ENCODE measurements at regions not wholly inside any gene's neighbourhood (a gene's known extent, or its start where the extent isn't known, plus 50 kb on each side); places are given as distances from the start of the nearest gene placed in this dataset.

DNA sequence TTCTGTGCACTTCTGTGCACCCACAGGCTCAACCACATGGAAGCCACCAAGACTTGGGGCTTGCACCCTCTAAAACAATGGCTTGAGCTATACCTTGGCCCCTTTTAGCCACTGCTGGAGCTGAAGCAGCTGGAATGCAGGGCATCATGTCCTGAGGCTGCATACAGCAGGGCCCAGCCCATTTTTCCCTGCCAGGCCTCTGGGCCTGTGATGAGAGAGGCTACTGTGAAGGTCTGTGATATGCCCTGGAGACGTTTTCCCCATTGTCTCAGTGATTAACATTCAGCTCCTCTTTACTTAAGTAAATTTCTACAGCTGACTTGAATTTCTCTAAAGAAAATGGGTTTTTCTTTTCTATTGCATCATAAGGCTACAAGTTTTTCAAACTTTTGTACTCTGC lies 134.0 kb upstream of the EGFLAM start:
- ChIA-PET POLR2A (no interaction called here), CTCF (no interaction called here)
- TF ChIP-seq, protein P1, sequence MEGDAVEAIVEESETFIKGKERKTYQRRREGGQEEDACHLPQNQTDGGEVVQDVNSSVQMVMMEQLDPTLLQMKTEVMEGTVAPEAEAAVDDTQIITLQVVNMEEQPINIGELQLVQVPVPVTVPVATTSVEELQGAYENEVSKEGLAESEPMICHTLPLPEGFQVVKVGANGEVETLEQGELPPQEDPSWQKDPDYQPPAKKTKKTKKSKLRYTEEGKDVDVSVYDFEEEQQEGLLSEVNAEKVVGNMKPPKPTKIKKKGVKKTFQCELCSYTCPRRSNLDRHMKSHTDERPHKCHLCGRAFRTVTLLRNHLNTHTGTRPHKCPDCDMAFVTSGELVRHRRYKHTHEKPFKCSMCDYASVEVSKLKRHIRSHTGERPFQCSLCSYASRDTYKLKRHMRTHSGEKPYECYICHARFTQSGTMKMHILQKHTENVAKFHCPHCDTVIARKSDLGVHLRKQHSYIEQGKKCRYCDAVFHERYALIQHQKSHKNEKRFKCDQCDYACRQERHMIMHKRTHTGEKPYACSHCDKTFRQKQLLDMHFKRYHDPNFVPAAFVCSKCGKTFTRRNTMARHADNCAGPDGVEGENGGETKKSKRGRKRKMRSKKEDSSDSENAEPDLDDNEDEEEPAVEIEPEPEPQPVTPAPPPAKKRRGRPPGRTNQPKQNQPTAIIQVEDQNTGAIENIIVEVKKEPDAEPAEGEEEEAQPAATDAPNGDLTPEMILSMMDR (IDR thresholded peaks at IDR 0.05; ENCODE audit: control extremely low read depth, extremely low read depth, low read depth, missing control alignments): no peak
- no peak for DNase-seq (ENCODE audit: extremely low spot score)

DNA sequence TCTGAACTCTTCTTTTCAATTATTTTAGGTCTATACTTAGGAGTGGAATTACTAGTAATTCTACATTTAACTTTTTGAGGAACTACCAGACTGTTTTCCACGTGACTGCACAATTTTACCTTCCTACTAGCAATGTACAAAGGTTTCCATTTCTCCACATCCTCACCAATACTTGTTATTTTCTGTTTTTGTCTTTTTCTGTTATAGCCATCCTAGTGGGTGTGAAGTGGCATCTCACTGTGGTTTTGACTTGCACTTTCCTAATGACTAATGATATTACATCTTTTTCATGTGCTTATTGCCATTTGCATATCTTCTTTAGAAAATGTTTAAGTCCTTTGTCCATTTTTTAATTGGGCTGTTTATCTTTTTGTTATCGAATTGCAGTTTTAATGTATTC lies 136.9 kb upstream of the EGFLAM start:
- no peak for DNase-seq (ENCODE audit: extremely low spot score)
- POLR2A ChIA-PET: no interaction called here
- CTCF ChIA-PET: no interaction called here
- TF ChIP-seq, protein P1 (IDR thresholded peaks at IDR 0.05; ENCODE audit: control extremely low read depth, extremely low read depth, low read depth, missing control alignments): no peak

DNA sequence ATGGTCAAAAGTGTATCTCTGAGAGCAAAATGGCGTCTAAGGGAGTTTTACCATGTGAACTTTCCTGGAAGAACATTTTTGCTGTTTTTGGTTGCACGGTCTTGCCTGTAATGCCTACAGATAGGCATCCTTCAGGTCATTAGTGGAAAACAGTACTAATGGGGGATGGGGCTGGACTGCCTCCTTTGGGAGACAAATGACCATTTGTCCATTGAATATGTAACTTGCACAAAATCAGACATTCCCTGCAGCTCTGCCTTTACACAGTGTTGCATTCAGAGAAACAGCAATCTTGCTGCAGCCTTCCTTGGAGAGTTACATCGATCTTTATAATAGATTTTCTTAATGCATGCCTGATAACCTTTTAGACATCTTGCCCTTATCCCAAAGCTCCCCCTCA lies 138.5 kb upstream of the EGFLAM start:
- no peak for DNase-seq (ENCODE audit: extremely low spot score)
- ChIA-PET POLR2A (no interaction called here), CTCF (no interaction called here)
- TF ChIP-seq, protein P1 (IDR thresholded peaks at IDR 0.05; ENCODE audit: control extremely low read depth, extremely low read depth, low read depth, missing control alignments): no peak

DNA sequence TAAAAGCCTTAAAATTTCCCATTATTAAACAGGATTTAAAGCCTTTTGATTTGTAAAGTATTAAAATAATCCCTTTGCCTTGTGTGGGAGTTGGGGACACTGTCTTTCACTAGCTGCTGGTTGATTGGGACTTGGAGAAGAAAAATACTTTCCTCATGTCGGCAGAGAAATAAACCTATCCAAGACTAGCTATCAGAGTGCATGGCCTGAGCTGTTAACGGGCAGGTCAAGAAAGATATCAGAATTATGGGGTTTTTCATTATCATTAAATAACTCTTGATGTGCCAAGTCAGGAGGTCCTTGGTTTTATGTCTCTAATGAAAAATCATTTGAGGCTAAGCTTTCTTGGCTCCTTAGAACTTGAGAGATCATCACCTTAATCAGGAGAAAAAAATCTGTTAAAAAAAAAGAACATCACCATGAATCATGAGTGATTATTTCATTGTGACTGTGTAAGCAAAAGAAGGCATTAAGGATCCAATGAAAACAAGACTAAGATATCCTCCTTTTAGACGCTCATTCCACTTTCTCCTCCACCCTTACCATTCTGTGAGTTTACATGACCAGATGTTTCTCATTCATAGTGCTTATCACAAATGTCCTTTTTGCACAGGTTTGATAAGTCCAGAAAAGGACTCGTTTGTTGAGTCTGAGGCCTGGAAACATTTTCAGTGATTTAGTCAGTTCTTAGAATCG lies 140.4 kb upstream of the EGFLAM start:
- no peak for DNase-seq (ENCODE audit: extremely low spot score)
- POLR2A ChIA-PET: no interaction called here
- TF ChIP-seq, protein P1 (IDR thresholded peaks at IDR 0.05; ENCODE audit: control extremely low read depth, extremely low read depth, low read depth, missing control alignments): no peak
- CTCF ChIA-PET: interaction anchor here (0.7 to 2.0 kb wide), 5 partner anchors 10 to 91 kb away, joined by 3 to 5 read pairs (median 3); no protein-coding TSS in a partner anchor

DNA sequence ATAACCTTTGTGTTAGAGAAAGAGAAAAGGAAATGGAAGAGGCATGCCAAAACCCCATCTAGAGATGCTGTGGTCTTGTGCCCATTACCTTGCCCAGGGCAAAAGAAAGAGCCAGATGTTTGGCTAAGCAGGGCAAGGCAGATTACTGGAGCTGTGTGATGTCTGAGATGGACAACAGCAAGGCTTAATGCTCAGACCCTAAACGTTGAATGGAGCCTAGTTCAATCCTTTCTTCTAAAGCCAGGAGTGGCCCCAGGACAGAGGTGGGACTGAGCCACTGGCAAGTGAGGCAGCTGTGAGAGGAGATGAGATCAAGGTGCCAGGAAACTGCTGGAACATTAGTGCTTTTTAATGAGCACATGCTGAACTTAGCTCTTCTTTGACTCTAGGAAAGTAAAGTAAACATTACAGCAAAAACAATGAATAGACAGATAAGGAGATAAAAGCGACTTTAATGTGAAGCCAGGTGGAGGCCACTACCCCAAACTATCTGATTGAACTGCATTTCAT lies 143.0 kb upstream of the EGFLAM start:
- DNase-seq (ENCODE audit: extremely low spot score): no peak
- TF ChIP-seq, protein P1 (IDR thresholded peaks at IDR 0.05; ENCODE audit: control extremely low read depth, extremely low read depth, low read depth, missing control alignments): no peak
- POLR2A ChIA-PET: no interaction called here
- CTCF ChIA-PET: no interaction called here

DNA sequence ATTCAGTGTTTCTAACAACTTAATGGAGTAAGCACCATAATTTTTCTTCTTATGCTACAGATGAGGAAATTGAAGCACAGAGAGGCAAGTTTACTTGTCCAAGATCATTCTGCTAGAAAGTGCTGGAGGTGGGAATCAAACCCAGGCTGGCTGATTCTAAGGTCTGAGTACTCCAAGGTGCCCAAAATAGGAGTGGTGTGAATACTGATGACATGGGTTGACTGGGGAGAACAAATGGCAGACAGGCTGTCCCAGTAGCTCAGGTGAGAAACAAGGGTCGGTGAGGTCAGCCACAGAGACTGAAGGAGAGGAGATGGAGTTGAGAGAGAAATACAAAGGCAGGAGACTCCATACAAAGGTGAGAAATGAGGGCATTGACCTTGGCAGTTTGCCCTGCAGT lies 144.5 kb upstream of the EGFLAM start:
- POLR2A ChIA-PET: no interaction called here
- TF ChIP-seq, protein P1 (IDR thresholded peaks at IDR 0.05; ENCODE audit: control extremely low read depth, extremely low read depth, low read depth, missing control alignments): no peak
- DNase-seq (ENCODE audit: extremely low spot score): no peak
- CTCF ChIA-PET: no interaction called here

Data from GM10248 (cell line).